ENCODE measurements at regions not wholly inside any gene's neighbourhood (a gene's known extent, or its start where the extent isn't known, plus 50 kb on each side); places are given as distances from the start of the nearest gene placed in this dataset.

GRCh38 chr9:30015073-30015472 lies 2369.4 kb upstream of the ACO1 start:
- no peak for TF ChIP-seq CTCF (IDR thresholded peaks at IDR 0.05)
- no peak for TF ChIP-seq POLR2AphosphoS5 (IDR thresholded peaks at IDR 0.05)

Measured in prostate gland (tissue), 2 donors.